ENCODE measurements at regions not wholly inside any gene's neighbourhood (a gene's known extent, or its start where the extent isn't known, plus 50 kb on each side); places are given as distances from the start of the nearest gene placed in this dataset.

DNA sequence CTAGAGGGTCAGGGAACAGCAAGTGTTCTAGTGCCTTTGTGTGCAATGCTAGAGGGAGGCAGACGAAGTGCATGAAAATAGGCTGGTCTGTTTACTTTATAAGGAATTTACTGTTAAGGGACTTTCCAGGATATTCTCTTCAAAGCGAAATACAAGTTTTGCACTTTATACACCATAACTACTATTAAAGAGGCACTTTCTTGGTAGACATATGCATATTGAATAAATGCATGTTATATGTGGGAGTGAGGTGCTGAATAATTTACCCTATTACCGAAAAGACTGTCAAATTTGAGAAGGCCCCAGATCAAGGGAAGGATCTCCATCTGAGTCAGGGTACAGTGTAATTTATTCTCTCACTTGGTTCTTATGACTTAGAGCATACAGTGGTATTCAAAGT is 310.5 kb downstream of the S1PR1 start:
- TF ChIP-seq, protein P1, sequence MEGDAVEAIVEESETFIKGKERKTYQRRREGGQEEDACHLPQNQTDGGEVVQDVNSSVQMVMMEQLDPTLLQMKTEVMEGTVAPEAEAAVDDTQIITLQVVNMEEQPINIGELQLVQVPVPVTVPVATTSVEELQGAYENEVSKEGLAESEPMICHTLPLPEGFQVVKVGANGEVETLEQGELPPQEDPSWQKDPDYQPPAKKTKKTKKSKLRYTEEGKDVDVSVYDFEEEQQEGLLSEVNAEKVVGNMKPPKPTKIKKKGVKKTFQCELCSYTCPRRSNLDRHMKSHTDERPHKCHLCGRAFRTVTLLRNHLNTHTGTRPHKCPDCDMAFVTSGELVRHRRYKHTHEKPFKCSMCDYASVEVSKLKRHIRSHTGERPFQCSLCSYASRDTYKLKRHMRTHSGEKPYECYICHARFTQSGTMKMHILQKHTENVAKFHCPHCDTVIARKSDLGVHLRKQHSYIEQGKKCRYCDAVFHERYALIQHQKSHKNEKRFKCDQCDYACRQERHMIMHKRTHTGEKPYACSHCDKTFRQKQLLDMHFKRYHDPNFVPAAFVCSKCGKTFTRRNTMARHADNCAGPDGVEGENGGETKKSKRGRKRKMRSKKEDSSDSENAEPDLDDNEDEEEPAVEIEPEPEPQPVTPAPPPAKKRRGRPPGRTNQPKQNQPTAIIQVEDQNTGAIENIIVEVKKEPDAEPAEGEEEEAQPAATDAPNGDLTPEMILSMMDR (IDR thresholded peaks at IDR 0.05) = no peak
- no peak for TF ChIP-seq EP300 (IDR thresholded peaks at IDR 0.05)
